ENCODE measurements at regions not wholly inside any gene's neighbourhood (a gene's known extent, or its start where the extent isn't known, plus 50 kb on each side); places are given as distances from the start of the nearest gene placed in this dataset.

GRCh38 chr13:80235166-80235966 lies 105.6 kb downstream of the SPRY2 start:
- no peak for DNase-seq

GRCh38 chr13:80227645-80228044 lies 113.3 kb downstream of the SPRY2 start:
- DNase-seq: no peak

GRCh38 chr13:80226645-80227044 lies 114.3 kb downstream of the SPRY2 start:
- no peak for DNase-seq

- DNase-seq: no peak
These were observed 116.5 kb downstream of the SPRY2 start for GRCh38 chr13:80224468-80224867.

- DNase-seq: no peak
These were observed 123.1 kb downstream of the SPRY2 start for GRCh38 chr13:80217614-80218456.

GRCh38 chr13:80215368-80215767 lies 125.6 kb downstream of the SPRY2 start:
- no peak for DNase-seq

- no peak for DNase-seq
These were observed 126.4 kb downstream of the SPRY2 start for GRCh38 chr13:80214521-80214991.

GRCh38 chr13:80214050-80214449 lies 126.9 kb downstream of the SPRY2 start:
- no peak for DNase-seq

- DNase-seq: no peak
These were observed 127.7 kb downstream of the SPRY2 start for GRCh38 chr13:80213201-80213600.

GRCh38 chr13:80211566-80211965 lies 129.4 kb downstream of the SPRY2 start:
- DNase-seq: no peak

GRCh38 chr13:80204642-80205041 lies 136.3 kb downstream of the SPRY2 start:
- no peak for DNase-seq

- no peak for DNase-seq
These were observed 137.4 kb downstream of the SPRY2 start for GRCh38 chr13:80203496-80203895.

GRCh38 chr13:80201694-80202468 lies 139.0 kb downstream of the SPRY2 start:
- no peak for DNase-seq

GRCh38 chr13:80199585-80200292 lies 141.2 kb downstream of the SPRY2 start:
- no peak for DNase-seq

- no peak for DNase-seq
These were observed 141.9 kb downstream of the SPRY2 start for GRCh38 chr13:80199067-80199466.

GRCh38 chr13:80196756-80197155 lies 144.2 kb downstream of the SPRY2 start:
- DNase-seq: no peak

GRCh38 chr13:80195649-80196048 lies 145.3 kb downstream of the SPRY2 start:
- no peak for DNase-seq

- no peak for DNase-seq
These were observed 150.9 kb downstream of the SPRY2 start for GRCh38 chr13:80189889-80190597.

GRCh38 chr13:80180740-80181355 lies 160.1 kb downstream of the SPRY2 start:
- no peak for DNase-seq

- no peak for DNase-seq
These were observed 163.6 kb downstream of the SPRY2 start for GRCh38 chr13:80177327-80177726.

GRCh38 chr13:80173224-80173623 lies 167.7 kb downstream of the SPRY2 start:
- no peak for DNase-seq
